ENCODE measurements at regions not wholly inside any gene's neighbourhood (a gene's known extent, or its start where the extent isn't known, plus 50 kb on each side); places are given as distances from the start of the nearest gene placed in this dataset.

GRCh38 chr6:140980265-140980887, 1152.3 kb upstream of the GJE1 start:
- no peak for DNase-seq (ENCODE audit: low read depth)

- peak; percentile 69 for DNase-seq (ENCODE audit: low read depth)
Observed at GRCh38 chr6:140979642-140980091, 1153.1 kb upstream of the GJE1 start.

- DNase-seq (ENCODE audit: low read depth), result peak; percentile 28
Observed at GRCh38 chr6:140977403-140977802, 1155.3 kb upstream of the GJE1 start.

- no peak for DNase-seq (ENCODE audit: low read depth)
Observed at GRCh38 chr6:140976806-140977205, 1155.9 kb upstream of the GJE1 start.

- DNase-seq (ENCODE audit: low read depth), result peak; percentile 70
Observed at GRCh38 chr6:140970485-140970884, 1162.2 kb upstream of the GJE1 start.

- DNase-seq (ENCODE audit: low read depth), result no peak
Observed at GRCh38 chr6:140968062-140968461, 1164.7 kb upstream of the GJE1 start.

GRCh38 chr6:140966676-140967075, 1166.0 kb upstream of the GJE1 start:
- no peak for DNase-seq (ENCODE audit: low read depth)

GRCh38 chr6:140960566-140960965, 1172.2 kb upstream of the GJE1 start:
- no peak for DNase-seq (ENCODE audit: low read depth)

GRCh38 chr6:140957386-140957785, 1175.3 kb upstream of the GJE1 start:
- no peak for DNase-seq (ENCODE audit: low read depth)

- peak; percentile 41 for DNase-seq (ENCODE audit: low read depth)
Observed at GRCh38 chr6:140956571-140957369, 1176.0 kb upstream of the GJE1 start.

GRCh38 chr6:140940251-140940925, 1192.3 kb upstream of the GJE1 start:
- no peak for DNase-seq (ENCODE audit: low read depth)

GRCh38 chr6:140932909-140933308, 1199.8 kb upstream of the GJE1 start:
- no peak for DNase-seq (ENCODE audit: low read depth)

GRCh38 chr6:140931581-140931980, 1201.1 kb upstream of the GJE1 start:
- no peak for DNase-seq (ENCODE audit: low read depth)

GRCh38 chr6:140929121-140929520, 1203.6 kb upstream of the GJE1 start:
- no peak for DNase-seq (ENCODE audit: low read depth)

GRCh38 chr6:140923048-140923447, 1209.7 kb upstream of the GJE1 start:
- no peak for DNase-seq (ENCODE audit: low read depth)

- peak; percentile 69 for DNase-seq (ENCODE audit: low read depth)
Observed at GRCh38 chr6:140921366-140922226, 1211.1 kb upstream of the GJE1 start.

GRCh38 chr6:140917911-140918310, 1214.8 kb upstream of the GJE1 start:
- DNase-seq (ENCODE audit: low read depth), result no peak

GRCh38 chr6:140915551-140915950, 1217.2 kb upstream of the GJE1 start:
- no peak for DNase-seq (ENCODE audit: low read depth)

- DNase-seq (ENCODE audit: low read depth), result no peak
Observed at GRCh38 chr6:140915103-140915502, 1217.6 kb upstream of the GJE1 start.

- DNase-seq (ENCODE audit: low read depth), result no peak
Observed at GRCh38 chr6:140912686-140913085, 1220.0 kb upstream of the GJE1 start.

- no peak for DNase-seq (ENCODE audit: low read depth)
Observed at GRCh38 chr6:140909625-140910024, 1223.1 kb upstream of the GJE1 start.

GRCh38 chr6:140909156-140909555, 1223.6 kb upstream of the GJE1 start:
- DNase-seq (ENCODE audit: low read depth), result no peak

All from GM04504 (cell line).